Panc1 (cell line): ENCODE measurements at regions not wholly inside any gene's neighbourhood (a gene's known extent, or its start where the extent isn't known, plus 50 kb on each side); places are given as distances from the start of the nearest gene placed in this dataset.

ENCODE experiments used
- SIN3A ChIP-seq: IDR thresholded peaks from 2 replicates; pipeline ENCODE4 v1.6.1; 2012; ENCODE audit warnings: low read depth, mild to moderate bottlenecking, low read length, moderate library complexity, borderline replicate concordance; ENCODE audit not compliant: insufficient read depth
- TCF7L2 ChIP-seq: IDR thresholded peaks from 2 replicates; pipeline ENCODE4 v1.6.1; 2011; ENCODE audit warnings: mild to moderate bottlenecking, low read depth, low read length, inconsistent platforms
- TF ChIP-seq, protein P1 (sequence below): fragments of 450-650 bp; IDR thresholded peaks from 2 replicates; pipeline ENCODE4 v1.5.1; 2017; ENCODE audit warnings: mild to moderate bottlenecking

DNA sequence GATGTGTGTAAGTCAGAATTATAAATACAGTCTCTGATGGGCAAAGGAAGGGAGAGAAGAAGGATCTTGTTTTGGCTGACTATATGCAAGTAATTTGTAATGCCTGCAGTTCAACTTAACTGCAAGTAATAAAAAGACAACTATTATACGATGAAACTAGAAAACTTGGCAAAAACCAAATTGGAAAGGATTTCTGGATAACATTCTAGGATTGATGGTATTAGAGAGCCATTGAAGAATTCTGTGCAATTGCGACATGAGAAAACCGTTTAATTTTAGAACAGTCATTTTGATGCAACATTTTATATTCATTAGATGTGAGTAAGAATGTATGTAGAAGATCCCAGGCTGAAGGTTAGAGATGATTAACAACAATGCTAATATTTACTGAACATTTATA is 1334.1 kb downstream of the EFNB2 start:
- TF ChIP-seq TCF7L2, result no peak
- TF ChIP-seq, protein P1, sequence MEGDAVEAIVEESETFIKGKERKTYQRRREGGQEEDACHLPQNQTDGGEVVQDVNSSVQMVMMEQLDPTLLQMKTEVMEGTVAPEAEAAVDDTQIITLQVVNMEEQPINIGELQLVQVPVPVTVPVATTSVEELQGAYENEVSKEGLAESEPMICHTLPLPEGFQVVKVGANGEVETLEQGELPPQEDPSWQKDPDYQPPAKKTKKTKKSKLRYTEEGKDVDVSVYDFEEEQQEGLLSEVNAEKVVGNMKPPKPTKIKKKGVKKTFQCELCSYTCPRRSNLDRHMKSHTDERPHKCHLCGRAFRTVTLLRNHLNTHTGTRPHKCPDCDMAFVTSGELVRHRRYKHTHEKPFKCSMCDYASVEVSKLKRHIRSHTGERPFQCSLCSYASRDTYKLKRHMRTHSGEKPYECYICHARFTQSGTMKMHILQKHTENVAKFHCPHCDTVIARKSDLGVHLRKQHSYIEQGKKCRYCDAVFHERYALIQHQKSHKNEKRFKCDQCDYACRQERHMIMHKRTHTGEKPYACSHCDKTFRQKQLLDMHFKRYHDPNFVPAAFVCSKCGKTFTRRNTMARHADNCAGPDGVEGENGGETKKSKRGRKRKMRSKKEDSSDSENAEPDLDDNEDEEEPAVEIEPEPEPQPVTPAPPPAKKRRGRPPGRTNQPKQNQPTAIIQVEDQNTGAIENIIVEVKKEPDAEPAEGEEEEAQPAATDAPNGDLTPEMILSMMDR, result no peak
- TF ChIP-seq SIN3A, result no peak
